ENCODE measurements at regions not wholly inside any gene's neighbourhood (a gene's known extent, or its start where the extent isn't known, plus 50 kb on each side); places are given as distances from the start of the nearest gene placed in this dataset.

GRCh38 chr1:112219267-112219666 lies 176.7 kb upstream of the CTTNBP2NL start:
- no peak overlapping the region for H2AFZ ChIP-seq (ENCODE audit: low read length)
- no peaks in the 10 kb centered on the region for H3K79me2 ChIP-seq (ENCODE audit: insufficient read depth, low read length)
- no peaks in the 10 kb centered on the region for H3K27me3 ChIP-seq (ENCODE audit: insufficient read depth, low read length)
- no peaks in the 10 kb centered on the region for H3F3A ChIP-seq (ENCODE audit: insufficient read depth, low read length)
- H3K9me3 ChIP-seq (ENCODE audit: low read length) = no peaks in the 10 kb centered on the region
- no peaks in the 10 kb centered on the region for H3K9me2 ChIP-seq (ENCODE audit: low read depth, low read length)
- H3K4me3 ChIP-seq (ENCODE audit: low read depth, low read length, poor library complexity, severe bottlenecking) = no peak overlapping the region
- no peak overlapping the region for H3K9ac ChIP-seq (ENCODE audit: low read length)
- H3K4me1 ChIP-seq (ENCODE audit: insufficient read depth, low read length, severe bottlenecking) = no peaks in the 10 kb centered on the region
- H3K27ac ChIP-seq (ENCODE audit: low read depth, low read length, poor library complexity, severe bottlenecking) = no peak overlapping the region
- H4K20me1 ChIP-seq (ENCODE audit: insufficient read depth, low read length) = no peaks in the 10 kb centered on the region
- H3K36me3 ChIP-seq (ENCODE audit: insufficient read depth, low read length) = no peaks in the 10 kb centered on the region
- no peak overlapping the region for H3K4me2 ChIP-seq (ENCODE audit: low read length)
- TF ChIP-seq CTCF (IDR thresholded peaks at IDR 0.05; ENCODE audit: low read length) = no peak
- TF ChIP-seq EZH2 (IDR thresholded peaks at IDR 0.05; ENCODE audit: borderline replicate concordance, low read length) = no peak

- H3K9me3 ChIP-seq (ENCODE audit: low read length) = no peaks in the 10 kb centered on the region
- H3K79me2 ChIP-seq (ENCODE audit: insufficient read depth, low read length) = no peaks in the 10 kb centered on the region
- no peak overlapping the region for H3K4me3 ChIP-seq (ENCODE audit: low read depth, low read length, poor library complexity, severe bottlenecking)
- H3K4me2 ChIP-seq (ENCODE audit: low read length) = no peak overlapping the region
- H2AFZ ChIP-seq (ENCODE audit: low read length) = no peak overlapping the region
- no peaks in the 10 kb centered on the region for H3K36me3 ChIP-seq (ENCODE audit: insufficient read depth, low read length)
- no peak overlapping the region for H3K9ac ChIP-seq (ENCODE audit: low read length)
- no peaks in the 10 kb centered on the region for H3K4me1 ChIP-seq (ENCODE audit: insufficient read depth, low read length, severe bottlenecking)
- no peaks in the 10 kb centered on the region for H3F3A ChIP-seq (ENCODE audit: insufficient read depth, low read length)
- TF ChIP-seq EZH2 (IDR thresholded peaks at IDR 0.05; ENCODE audit: borderline replicate concordance, low read length) = no peak
- TF ChIP-seq CTCF (IDR thresholded peaks at IDR 0.05; ENCODE audit: low read length) = no peak
- no peaks in the 10 kb centered on the region for H3K9me2 ChIP-seq (ENCODE audit: low read depth, low read length)
- no peak overlapping the region for H3K27ac ChIP-seq (ENCODE audit: low read depth, low read length, poor library complexity, severe bottlenecking)
- no peaks in the 10 kb centered on the region for H4K20me1 ChIP-seq (ENCODE audit: insufficient read depth, low read length)
- no peaks in the 10 kb centered on the region for H3K27me3 ChIP-seq (ENCODE audit: insufficient read depth, low read length)
Observed at GRCh38 chr1:112230232-112230631, 165.8 kb upstream of the CTTNBP2NL start.

GRCh38 chr1:112231331-112231730 lies 164.7 kb upstream of the CTTNBP2NL start:
- Histone ChIP-seq H3K9me2 (ENCODE audit: low read depth, low read length) (no peaks in the 10 kb centered on the region), H3K4me1 (ENCODE audit: insufficient read depth, low read length, severe bottlenecking) (no peaks in the 10 kb centered on the region), H3F3A (ENCODE audit: insufficient read depth, low read length) (no peaks in the 10 kb centered on the region), H3K9me3 (ENCODE audit: low read length) (no peaks in the 10 kb centered on the region), H3K4me2 (ENCODE audit: low read length) (no peak overlapping the region), H3K27ac (ENCODE audit: low read depth, low read length, poor library complexity, severe bottlenecking) (no peak overlapping the region), H3K79me2 (ENCODE audit: insufficient read depth, low read length) (no peaks in the 10 kb centered on the region), H4K20me1 (ENCODE audit: insufficient read depth, low read length) (no peaks in the 10 kb centered on the region), H3K36me3 (ENCODE audit: insufficient read depth, low read length) (no peaks in the 10 kb centered on the region), H3K9ac (ENCODE audit: low read length) (no peak overlapping the region), H2AFZ (ENCODE audit: low read length) (no peak overlapping the region), H3K4me3 (ENCODE audit: low read depth, low read length, poor library complexity, severe bottlenecking) (no peak overlapping the region), H3K27me3 (ENCODE audit: insufficient read depth, low read length) (no peaks in the 10 kb centered on the region)
- no peak for TF ChIP-seq CTCF (IDR thresholded peaks at IDR 0.05; ENCODE audit: low read length)
- no peak for TF ChIP-seq EZH2 (IDR thresholded peaks at IDR 0.05; ENCODE audit: borderline replicate concordance, low read length)
